NCI-H1092 (cell line): ENCODE measurements at regions not wholly inside any gene's neighbourhood (a gene's known extent, or its start where the extent isn't known, plus 50 kb on each side); places are given as distances from the start of the nearest gene placed in this dataset.

Experiments used
- DNase-seq: peaks from one replicate; lab custom pipeline; 2025; lab: John Stamatoyannopoulos, UW

DNA sequence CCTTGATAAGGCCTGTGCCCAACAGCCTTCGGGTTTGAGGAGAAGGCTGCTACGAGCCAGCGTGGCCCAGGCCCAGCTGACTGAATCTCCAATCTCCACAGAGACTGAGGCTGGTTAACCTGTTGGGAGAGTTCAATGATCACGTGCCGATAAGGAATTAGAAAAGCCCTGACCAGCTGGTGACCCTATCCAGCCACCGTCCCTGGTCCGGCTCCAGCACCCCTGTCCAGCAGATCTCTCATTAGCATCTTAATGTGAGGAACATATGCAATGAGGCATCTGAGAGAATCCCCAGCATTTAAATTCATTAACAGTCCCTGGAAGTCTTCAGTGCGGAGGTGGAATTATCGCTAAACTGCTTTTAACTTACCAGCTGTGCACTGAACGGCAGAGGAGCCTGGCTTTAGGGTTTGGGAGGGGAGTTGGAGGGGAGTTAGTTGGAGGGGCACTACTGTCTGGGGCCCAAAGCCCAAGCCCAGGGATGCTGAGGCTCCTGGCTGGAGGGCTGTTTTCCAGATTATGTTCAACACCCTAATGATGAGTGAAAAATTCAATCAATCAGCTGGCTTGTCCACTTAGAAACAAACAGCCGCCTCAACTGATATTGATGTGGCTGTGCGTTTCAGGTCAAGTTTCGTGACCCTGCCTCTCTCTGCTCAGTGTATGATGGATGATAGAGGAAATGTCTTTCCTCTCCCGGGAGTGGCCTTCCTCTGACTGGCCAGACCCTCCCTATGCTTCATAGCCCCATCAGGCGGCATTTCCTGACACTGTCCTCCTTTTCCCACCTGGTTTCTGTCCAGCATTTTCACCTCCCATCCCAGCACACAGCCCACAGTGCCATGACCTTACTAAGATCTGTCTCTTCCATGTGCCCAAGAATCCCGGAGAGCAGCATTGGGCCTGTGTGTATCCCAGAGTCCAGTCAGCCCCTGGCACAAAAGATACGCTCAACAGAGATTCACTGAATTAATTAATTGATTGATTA is 184.5 kb downstream of the CCT6B start:
- no peak for DNase-seq

- DNase-seq: no peak
Observed at GRCh38 chr17:34773036-34773435, 188.2 kb downstream of the CCT6B start.

- no peak for DNase-seq
Observed at GRCh38 chr17:34771891-34772290, 189.4 kb downstream of the CCT6B start.

DNA sequence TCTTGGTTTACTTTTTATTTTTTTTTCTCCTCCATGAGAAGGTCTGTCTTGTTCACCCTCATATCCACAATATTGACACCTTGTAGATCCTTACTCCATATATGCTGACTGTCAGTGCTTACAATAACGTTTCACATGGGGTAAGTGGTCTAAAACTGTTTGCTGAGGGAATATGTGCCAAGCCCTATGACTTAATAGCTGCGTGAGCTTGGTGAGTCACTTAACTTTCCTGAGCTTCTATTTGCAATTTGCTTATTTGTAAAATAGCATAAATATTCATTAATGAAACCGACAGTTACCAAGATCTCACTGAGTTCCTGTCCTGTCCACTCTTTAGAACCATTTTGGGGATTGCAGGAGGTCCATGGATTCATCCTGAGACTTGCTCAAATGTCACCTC is 190.7 kb downstream of the CCT6B start:
- no peak for DNase-seq

GRCh38 chr17:34769899-34770298 is 190.5 kb downstream of the TMEM132E start:
- no peak for DNase-seq

DNA sequence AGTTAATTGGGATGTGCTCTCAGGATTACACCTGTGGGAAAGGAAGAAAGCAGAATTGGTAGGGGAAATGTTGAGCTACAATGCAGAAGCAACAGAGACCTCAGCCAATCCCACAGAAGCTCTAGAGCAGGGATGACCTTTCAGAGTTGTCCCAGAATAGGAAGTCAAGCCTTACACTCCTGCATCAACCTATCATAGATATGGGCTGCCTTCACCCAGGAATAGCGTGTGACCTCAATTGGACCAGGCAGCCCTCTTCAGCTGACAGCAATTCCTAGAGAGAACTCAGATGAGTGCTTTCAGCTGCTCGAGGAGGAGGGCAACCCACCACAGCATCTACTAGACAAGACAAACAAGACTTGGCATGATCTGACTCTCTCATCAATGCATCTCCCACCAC is 189.7 kb downstream of the TMEM132E start:
- no peak for DNase-seq

DNA sequence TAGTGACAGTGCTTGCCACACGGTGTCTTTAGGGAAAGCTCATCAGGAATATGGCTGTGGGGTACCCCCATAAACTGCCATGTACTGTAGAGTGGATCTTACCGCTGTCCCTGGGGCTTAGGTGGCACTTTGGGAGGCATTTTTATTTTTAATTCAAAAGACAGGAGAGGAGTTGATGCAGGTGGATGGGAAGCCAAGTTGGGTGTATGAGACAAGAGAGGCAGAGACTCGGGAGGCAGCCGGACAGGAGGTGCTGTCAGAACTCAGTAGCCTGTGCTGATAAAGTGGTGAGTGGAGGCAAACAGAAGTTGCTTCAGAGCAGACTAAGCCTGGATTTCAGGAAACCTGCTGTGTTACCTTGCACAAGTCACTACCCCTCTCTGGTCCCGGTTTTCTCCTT is 185.9 kb downstream of the TMEM132E start:
- DNase-seq: no peak

DNA sequence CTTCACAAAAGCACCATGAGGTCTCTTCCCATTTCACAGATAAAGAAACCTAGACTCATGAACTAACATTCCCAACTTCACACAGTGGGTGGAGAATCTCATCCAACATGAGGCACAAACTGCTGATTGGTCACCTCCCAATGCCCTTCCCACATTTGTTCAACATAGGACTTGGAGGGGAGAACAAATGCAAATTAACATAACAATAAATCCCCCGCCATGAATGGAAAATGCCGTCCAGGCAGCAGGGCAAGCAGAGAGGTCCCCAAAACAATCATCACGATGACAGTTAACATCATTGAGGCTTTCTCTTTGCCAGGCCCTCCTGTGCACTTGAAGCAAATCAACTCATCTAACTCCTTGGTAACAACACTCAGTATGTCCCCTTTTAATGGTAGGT is 185.3 kb downstream of the TMEM132E start:
- no peak for DNase-seq

DNA sequence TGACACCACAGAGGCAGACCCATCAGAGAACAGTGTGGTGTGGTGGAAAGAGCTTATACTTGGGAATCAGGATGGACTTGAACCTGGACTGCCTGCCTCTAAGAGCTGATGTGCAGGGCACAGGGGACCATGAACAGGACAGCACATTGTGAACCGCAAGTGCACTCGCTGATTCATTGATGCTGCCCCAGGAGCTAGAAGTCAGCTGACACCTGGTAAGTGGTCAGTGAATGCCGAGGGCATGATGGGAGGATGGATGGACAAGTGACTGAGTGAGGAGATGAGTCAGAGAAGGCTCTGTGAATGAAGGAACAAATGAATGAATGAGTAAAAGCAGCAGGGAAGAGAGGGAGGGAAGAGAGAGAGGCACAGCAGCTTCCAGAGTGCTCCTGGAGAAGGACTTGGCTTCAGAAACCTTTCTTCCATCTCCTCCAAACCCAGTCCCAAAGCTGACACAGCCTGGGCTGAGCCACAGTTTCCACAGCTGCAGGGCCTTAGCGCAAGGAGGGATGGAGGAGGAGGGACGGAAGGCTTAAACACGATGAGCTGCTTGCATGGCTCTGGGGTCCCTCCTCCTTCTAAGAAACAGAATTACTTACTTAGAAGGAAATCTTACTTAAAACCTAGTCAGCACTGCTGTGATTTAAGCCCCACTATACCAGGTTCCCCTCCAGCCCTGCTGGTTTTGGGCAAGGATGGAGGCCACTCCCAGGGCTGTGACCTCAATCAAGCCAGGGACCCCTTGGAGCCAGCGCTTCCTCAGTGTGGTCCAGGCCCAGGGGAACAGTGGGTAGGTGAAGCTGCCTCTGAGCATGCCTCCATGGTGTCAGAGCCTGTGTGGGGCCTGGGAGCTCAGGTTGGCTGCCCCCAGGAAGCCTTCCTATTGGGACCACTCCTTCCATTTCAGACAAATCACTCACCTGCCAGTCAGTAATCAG is 184.6 kb downstream of the TMEM132E start:
- DNase-seq: no peak

DNA sequence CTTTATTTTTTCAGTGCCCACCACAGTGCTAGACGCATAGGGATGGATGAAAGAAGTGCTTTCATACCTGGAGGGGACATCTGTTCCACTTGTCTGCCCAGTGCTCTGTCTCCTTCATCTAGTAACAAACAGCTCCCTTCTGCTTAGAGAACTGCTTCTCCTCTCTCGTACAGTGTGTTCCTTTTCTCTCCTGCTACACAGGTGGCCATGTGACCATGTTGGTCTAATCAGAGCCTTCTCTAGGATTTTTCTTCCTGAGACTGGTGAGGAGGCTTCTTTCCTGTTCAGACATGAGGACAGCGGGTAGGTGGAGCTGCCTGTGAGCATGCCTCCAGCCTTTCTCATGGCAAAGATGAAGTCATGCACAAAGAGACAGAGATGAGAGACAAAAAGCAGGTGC is 182.7 kb downstream of the TMEM132E start:
- no peak for DNase-seq

GRCh38 chr17:34761646-34762045 is 182.3 kb downstream of the TMEM132E start:
- no peak for DNase-seq

GRCh38 chr17:34760931-34761495 is 181.6 kb downstream of the TMEM132E start:
- peak; percentile 31 for DNase-seq

DNA sequence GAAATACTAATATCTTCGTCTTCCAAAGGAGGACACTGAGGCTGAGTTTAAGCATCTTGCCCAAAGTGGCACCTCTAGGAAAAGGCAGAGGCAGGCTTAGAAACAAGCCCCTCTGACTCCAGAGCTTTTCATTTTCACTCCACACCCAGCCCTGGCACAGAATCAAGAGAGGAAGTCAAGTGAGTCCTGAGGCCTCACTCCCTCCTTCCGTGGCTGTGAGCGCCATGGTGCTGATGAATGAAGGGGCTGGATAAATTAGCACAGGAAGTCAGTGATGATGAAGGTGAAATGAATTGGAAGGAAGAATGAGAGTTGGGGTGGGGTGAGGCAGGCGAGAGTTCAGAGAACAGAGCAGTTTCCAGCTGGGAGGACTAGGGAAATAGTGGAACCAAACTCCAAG is 179.3 kb downstream of the TMEM132E start:
- DNase-seq: no peak

DNA sequence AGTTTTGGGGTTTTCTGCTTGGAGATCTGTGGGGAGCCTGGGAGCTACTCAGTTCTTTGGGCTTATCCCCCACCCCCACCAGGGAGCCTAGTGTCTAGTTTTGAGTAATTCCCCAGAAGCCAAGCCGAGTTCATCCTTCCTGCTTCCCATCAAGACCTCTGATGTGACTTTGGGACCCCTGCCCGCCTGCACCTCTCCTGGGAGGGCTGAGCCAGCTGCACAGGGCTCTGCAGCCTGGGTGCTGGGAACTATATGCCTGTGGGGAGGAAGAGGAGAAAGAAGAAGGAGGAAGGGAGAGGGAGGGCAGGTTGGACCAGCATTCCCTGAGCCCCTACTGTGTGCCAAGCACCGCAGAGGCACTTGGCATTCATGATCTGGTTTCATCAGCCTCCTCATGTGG is 178.9 kb downstream of the TMEM132E start:
- no peak for DNase-seq

DNA sequence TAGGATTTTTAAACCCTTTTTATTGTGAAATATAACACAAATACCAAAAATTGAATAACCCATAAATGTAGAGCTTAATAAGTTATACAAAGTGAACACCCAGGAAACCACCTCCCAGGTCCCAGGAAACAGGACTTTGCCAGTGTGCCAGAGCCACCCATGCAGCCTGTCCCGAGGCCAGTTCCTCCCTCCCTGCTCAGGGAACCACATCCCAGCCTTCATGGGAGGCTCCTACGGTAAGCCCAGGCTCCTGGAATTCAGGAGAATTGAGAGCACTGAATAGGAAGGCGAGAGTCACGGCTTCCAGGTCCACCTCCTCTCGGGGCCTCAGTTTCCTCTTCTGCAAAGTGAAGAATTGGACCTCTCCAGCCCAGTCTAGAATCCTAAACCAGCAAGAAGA is 178.2 kb downstream of the TMEM132E start:
- no peak for DNase-seq

DNA sequence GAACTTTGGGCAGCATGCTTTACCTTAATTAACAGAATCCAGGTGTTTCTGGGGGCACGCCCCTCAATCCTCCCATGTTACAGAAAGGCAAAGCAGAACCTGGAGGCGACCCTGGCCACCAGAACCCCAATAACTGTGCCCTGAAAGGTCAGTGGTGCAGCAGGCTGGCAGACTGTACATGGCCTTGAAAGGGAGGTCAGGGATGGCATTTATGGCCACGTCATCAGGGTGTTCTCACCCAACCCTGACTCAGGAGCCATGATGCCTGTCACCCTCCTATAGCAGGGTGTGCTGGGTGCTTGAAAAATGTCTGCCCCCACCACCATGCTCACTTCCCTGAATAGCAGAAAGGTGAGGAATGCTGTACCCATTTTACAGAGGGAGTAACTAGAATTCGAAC is 177.7 kb downstream of the TMEM132E start:
- no peak for DNase-seq

- no peak for DNase-seq
Observed at GRCh38 chr17:34756637-34757021, 177.2 kb downstream of the TMEM132E start.

DNA sequence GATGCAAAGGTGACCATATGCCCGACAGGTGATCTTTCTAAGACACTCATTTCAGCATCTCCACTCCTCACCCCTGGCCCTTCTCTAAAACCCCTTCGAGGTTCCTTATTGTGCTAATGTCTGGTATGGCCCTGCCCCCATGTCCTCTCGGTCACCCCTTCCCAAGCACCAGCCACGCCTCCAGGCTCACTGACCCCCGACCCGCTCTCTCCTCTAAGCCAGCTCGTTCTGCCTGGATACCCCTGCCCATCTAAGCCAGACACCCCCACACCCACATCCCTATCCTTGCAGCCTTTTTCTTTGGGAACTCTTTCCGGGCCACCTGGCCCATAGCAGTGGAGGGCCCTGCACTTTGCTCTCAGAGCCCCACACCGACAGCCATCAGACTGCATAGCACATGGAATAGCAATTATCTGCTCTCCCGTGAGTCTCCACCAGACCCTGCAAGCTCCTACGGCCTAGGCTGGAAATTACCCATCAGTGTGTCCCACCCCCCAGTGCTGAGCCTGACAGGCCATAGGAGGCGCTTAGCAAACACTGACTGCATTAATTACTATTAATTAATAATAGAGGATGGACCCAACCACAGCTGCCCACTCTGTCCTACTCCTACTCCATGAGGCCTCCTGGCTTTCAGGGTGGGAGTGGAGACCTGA is 176.7 kb downstream of the TMEM132E start:
- no peak for DNase-seq

DNA sequence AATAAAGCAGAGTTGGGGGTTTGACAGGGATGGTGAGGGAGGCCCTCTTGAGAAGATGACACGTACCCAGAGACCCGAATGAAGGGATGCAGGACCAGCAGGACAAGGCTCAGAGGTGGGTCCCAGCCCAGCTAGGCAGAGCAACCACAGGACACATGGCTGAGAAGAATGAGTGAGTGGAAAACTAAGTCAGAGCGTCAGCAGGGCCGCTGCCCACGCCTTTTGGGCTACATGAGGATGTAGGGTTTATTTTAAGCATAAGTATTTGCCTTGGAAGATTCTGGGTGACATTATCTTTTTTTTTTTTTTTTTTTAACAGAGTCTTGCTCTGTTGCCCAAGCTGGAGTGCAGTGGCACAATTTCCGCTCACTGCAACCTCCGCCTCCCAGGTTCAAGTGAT is 176.0 kb downstream of the TMEM132E start:
- no peak for DNase-seq

GRCh38 chr17:34750004-34750403 is 170.6 kb downstream of the TMEM132E start:
- DNase-seq: no peak

GRCh38 chr17:34741967-34742366 is 162.6 kb downstream of the TMEM132E start:
- no peak for DNase-seq
